NCI-H2227 treated with DMSO at 0.1 percent for 48 hours (cell line): ENCODE measurements at regions not wholly inside any gene's neighbourhood (a gene's known extent, or its start where the extent isn't known, plus 50 kb on each side); places are given as distances from the start of the nearest gene placed in this dataset.
A peak's percentile ranks its signal among the peaks of the same experiment; 100 is the strongest.
"Not testable (repeated sequence)": the region's sequence is repeated elsewhere in the genome, so short reads cannot be mapped to it uniquely, and the experiment has no call there.

Experiments used
- DNase-seq: peaks from one replicate; lab custom pipeline; 2025; lab: John Stamatoyannopoulos, UW

DNA sequence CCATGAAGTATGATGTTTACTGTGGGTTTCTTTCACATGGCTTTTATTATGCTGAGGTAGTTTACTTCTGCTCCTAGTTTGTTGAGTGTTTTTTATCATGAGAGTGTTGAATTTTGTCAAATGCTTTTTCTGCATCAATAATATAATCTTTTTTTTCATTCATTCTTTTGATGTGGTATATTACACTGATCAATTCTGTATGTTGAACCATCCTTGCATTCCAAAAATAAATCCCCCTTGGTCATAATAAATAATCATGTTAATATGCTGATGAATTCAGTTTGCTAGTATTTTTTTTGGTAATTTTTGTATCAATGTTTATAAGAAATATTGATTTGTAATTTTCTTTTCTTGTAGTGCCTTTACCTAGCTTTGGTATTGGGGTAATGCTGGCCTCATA lies 97.9 kb upstream of the ZNF648 start:
- DNase-seq: no peak

DNA sequence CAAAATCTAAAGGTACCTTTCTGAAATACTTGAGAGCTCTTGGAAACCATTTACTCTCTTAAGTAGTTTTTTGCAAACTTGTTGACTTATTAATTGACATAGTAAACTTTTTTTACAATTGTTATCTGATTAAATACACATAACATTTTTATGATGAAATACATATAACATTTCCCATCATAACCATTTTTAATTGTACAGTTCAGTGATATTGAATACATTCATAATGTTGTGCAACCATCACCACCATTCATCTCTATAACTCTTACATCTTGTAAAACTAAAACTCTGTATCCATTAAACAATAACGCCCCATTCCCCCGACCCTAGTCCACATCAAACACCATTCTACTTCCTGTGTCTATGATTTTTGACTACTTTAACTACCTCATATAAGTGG lies 95.7 kb upstream of the ZNF648 start:
- no peak for DNase-seq

DNA sequence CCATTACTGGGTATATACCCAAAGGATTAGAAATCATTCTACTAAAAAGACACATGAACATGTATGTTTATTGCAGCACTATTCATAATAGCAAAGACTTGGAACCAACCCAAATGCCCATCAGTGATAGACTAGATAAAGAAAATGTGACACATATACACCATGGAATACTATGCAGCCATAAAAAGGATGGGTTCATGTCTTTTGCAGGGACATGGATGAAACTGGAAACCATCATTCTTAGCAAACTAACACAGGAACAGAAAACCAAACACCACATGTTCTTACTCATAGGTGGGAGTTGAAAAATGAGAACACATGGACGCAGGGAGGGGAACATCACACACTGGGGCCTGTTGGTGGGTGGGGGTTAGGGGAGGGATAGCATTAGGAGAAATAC lies 92.9 kb upstream of the ZNF648 start:
- not testable (repeated sequence) for DNase-seq

DNA sequence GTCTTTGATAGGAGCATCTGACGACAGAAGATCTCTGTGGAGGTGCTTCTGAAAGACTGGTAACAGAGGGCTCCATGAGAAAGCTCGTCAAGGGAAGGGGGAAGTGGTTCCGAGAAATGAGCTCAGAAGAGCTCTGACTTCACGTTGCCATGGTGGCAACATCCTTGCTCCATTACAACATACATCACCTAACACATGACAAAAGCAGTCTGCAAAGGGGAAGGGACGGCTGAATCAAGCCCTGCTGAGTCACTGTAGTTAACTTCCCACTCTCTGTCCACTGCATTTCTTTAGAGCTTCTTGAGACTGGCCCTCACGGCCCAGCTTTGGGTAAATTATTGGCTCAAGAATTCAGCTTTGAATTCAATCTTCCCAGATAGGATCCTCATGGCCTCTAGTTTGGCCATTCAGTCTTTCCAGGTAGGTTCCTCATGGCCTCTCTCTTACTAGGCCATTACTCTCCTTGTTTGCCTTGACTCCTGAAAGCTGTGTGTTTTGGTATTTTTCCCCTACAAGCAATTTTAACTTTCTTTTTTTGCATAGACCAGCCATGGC lies 88.0 kb upstream of the ZNF648 start:
- DNase-seq: no peak

DNA sequence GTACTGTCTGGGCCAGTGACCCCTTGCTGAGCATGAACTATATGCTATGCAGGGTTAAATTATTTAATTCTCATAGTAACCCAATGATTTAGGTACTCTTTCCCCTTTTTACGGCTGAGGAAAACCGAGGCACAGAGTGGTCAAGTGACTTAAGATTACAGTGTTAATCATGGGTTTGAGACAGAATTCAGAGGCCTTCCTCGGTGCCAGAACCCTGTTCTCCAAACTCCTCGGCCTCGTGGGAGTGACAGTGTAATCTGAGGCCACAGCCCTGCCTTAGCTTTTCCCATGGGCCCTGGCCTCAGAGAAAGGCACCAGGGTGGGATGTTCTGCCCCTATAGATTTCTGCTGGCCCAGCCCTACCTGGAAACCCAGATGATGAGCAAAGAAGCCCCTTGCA lies 86.4 kb upstream of the ZNF648 start:
- DNase-seq: no peak

DNA sequence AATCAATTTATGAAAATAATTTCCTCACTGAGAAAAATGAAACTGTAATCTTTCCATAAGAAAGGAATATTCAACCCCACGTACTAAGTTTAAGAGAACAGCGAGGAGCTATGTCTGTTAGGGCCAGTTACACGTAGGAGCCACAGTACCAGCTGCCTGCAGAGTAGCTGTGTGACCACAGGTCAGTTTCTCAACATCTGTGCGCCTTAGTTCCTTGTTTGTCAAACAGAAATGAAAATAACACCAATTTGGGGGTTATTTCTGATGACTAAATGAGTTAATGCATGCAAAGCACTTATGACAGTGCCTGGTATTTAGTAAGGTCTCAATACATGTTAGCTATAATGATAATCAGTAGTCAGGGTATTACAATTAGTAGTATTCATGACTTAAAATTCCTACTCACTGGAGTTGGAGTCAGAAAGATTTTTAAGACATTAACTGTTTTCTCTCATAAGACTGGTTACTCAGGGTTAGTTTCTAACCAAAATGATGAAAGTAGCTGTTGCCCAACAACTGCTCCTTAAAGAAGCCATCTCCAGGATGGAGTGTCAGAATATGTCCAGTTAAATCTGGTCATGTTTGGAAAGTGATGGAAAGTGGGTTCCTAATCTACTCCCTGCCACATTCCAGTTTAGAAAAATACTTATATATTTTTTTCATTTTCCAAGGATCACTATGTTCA lies 85.8 kb upstream of the ZNF648 start:
- DNase-seq: no peak

DNA sequence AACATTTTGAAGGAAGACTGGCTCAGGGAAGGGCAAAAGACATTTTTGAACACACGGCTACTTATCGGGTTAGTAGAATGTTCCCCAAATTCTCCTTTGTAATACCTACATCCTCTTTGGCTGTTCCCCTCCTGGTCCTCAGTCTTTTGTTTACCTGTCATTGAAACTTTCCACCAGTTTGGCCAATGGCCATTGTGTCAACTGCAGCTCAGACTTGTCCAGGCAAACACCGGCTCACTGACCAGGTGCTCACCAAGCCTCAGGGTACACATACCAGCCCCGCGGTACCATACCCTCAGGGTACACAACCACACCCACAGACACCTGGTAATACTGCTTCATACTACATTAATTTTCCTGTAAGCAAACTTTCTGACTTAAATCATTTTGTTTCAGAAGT lies 84.8 kb upstream of the ZNF648 start:
- no peak for DNase-seq

DNA sequence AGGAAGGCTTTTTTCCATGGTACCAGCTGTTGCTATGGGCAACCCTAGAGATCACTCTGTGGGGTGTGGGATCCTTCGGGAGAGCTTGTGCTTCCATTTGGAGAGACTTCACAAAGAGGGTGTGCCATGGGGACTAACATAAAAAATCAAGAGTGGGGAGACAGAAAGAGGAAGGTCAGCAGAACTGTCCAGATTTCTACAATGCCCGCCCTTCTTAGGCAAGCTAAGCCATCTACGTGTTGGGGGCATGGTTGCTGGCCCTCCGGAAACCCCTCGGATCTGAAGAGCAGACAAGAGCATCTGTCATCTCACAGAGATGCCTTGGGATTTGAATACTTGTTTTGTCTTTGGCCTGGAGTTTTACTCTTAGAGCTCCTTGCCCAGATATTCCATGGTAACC lies 83.9 kb upstream of the ZNF648 start:
- no peak for DNase-seq

DNA sequence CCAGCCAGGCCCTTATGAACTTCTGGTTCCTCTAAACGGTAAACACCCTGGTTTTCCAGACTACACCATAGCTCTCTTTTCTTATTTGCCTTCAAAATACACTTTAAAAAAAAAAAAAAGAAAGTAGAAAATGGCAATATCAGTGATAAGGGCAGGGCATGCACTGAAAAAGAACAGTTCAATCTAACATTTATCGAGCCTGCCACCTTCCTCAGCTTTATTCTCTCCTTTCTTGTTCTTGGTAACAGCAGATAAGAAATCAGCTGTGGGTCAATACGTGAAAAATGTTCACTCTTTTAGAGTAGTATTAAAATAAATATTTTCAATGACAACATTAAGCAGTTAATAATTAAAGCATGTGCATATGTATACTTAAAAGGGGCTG lies 83.1 kb upstream of the ZNF648 start:
- DNase-seq: no peak

DNA sequence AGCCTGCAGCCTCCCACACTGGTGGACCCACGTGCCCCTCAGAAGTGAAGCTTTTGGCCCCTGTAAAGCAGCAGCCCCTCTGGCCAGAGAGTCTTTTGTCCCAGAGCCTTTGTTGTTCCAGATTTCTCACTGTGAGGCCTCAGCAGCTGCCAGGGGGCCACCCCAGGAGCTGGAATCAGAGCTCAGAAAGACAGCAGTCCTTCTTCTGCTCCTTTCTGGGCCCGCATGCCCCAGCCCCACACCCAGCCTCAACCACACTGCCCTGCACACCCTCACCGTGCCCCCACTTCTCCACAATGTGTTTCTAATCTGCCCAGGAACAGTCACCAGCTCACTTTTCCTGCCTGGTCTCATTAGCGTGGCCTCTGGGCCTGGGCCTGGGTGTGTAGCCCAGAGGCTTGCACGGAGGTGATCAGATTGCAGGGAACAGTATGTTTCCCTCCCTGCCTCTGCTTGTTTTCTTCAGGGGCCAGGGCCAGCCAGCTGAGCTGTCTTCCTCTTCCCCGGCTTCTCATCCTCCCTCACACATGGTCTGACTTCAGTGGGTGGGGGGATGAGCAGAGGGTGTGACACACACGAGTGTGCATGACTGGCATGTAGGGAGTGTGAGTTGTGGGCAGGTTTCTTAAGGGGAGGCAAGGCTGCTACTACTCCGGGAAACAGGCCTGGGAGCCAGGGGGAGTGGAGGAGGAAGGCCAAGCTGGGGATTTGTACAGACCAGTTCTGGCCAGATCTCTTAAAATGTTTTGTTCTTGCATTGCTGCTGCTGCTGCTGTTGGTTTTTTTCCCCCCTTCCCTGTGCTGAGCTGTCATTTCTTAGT lies 82.5 kb upstream of the ZNF648 start:
- DNase-seq: no peak

DNA sequence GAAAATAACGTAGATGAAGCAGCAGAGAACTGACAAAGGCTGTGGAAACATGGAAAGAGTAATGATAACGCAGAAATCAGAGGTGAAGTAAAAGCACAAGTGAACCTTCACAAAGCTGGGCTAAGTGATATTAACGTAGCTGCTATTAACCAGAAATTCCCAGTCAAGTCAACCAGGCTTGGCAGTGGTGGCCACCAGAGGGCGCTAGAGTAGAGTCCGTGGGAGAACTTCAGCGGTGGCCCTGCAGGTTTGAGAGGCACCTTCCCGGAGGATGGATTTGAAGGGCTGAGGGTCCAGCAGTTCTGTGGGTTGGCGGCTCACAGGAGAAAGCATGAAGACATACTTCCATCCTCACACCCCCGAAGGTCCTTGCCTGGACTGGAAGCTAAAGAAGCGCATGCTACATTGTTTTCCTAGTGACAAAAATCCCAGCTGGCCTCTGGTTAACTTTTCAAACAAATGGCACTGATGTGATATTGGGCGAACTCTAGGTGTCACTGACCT lies 81.7 kb upstream of the ZNF648 start:
- DNase-seq: peak; percentile 84

DNA sequence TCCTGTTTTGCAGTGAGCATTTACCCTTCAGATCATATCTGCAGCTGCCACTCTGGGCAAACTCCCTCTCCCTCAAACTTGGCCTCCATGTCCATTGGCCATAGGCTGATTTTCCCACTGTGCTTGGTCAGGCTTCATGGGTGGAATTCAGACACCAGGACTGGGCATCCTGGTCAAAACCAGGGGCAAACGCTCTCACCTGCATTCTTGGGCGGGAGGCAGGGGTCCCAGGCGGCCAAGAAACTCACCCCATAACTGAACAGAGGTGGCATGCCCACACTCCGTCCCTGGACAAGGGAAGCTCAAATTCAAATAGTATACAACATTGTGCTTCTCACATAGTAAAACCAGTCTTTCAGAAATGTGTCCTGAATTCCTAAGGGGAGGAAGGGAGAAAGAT lies 81.1 kb upstream of the ZNF648 start:
- DNase-seq: no peak

DNA sequence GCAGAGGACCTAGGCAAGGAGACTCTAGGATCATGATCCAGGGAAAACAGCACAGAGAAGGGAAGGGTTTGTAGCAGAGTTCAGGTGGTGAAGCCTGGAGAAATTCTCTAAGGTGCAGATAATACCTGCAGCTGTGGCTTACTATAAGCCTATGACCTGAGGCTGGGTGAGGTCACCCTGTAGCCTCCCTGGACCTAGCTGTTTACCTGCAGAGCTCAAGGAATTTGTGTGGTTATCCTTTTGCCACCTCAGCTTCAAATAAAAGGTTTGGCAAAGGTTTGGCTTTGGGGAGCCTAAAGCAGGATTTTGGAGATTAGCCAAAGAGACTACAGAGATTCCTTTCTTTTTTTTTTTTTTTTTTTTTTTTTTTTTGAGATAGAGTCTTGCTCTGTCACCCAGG lies 79.5 kb upstream of the ZNF648 start:
- DNase-seq: no peak

DNA sequence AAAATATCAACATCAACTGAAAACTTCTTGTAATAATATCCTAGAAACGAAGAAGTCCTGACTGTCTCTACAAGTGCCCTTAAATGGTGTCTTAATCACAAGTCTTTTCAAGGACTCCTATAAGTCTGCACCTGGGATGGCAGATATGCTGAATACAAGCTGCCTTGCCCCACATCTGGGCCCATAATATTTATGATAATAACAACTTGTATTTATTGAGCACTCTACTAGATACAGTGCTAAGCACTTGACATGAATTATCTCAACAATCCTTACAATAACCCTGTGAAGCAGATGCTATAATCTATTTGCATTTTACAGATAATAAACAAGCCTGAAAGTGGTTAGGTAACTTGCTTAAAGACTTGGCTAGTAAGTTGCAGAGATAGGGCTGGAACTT lies 78.0 kb upstream of the ZNF648 start:
- DNase-seq: no peak

DNA sequence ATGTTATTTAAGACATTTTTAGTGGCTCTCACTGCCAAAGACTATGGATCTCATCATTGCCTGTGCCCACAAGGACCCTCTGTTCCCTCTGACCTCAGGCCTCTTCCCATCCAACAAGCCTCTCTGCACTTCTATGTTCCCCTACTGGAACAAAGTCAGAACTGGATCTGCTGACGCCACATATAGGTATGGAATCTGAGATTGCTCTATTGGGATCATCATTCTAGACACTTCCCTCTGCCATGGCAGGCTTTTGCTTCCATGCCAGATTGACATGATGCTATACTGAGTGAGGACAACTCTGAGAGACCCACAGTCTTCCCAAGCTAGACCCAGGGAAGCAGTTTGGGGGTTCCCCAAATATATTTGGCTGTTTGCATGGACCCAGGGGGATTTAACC lies 76.0 kb upstream of the ZNF648 start:
- no peak for DNase-seq

DNA sequence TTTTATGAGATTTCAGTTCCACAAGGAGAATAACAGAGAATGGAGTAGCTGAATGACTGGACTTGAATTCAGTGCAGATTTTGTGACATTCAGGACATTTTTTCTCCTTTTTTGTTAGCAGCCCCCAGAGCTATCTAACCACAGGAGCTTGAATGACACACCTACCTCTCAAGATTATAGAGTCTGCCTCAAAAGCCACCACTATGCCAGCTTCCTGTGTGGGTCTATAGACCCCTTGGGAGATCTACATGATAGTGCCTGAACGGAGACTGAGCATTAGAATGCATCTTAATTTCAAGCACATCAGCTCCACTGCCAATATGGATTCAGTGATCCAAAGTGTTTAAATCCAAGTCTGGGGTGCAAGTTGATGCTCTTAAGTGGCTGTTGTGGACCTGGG lies 74.4 kb upstream of the ZNF648 start:
- no peak for DNase-seq

DNA sequence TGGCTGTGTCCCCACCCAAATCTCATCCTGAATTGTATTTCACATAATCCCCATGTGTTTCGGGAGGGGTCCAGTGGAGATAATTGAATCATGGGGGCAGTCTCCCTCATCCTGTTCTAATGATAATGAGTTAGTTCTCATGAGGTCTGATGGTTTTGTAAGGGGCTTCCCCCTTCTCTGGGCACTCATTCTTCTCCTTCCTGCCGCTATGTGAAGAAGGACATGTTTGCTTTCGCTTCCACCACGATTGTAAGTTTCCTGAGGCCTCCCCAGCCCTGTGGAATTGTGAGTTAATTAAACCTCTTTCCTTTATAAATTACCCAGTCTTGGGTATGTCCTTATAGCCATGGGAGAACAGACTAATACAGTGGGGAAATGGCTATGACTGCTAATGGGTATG lies 72.7 kb upstream of the ZNF648 start:
- no peak for DNase-seq

DNA sequence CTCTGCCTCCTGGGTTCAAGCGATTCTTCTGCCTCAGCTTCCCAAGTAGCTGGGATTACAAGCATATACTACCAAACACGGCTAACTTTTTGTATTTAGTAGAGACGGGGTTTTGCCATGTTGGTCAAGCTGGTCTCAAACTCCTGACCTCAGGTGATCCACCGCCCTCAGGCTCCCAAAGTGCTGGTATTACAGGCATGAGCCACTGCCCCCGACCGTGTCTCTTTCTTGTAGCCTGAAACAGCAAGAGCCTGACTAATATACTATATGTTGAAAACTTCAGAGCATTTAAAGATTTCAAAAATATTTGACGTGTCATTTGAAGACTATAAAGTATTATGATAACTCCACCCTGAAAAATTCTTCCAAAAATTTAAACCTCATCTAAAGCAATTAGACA lies 71.7 kb upstream of the ZNF648 start:
- no peak for DNase-seq

DNA sequence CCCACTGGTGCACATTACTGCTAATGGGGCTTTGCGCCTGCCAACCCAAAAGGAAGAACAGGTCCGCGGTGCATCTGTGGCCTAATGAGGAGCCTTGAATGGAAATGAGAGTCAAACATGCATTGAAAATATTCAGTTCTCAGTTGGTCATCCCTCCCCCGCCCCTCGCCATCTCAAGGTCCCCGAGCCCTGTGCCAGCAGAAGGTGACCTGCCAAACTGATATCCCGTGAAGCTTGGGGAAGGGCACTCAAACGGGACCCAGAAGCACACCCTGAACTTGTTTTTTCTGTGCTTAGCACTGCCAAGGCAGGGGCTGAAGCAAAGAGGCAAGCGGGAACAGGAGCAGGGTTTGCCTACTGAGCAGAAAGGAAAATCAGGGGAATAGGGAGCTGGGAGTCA lies 67.9 kb upstream of the ZNF648 start:
- no peak for DNase-seq

DNA sequence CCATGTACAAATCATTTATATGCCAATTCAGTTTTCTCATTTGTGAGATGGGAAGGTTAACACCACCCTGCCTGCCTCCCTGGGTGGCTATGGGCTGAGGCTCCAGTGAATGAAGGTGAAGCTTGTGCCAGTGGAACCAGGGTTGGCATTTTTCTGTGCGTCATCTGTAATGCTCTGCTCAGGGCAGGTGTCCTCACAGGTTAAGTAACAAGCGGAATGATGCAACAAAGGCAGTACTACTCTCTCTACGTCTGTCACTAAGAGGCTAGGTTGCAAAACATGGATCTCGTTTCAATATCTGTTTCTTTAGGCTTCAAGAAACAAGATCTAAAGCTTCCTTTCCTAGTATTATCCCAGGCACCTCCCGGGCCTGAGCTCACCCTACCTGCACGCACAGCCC lies 67.0 kb upstream of the ZNF648 start:
- no peak for DNase-seq

DNA sequence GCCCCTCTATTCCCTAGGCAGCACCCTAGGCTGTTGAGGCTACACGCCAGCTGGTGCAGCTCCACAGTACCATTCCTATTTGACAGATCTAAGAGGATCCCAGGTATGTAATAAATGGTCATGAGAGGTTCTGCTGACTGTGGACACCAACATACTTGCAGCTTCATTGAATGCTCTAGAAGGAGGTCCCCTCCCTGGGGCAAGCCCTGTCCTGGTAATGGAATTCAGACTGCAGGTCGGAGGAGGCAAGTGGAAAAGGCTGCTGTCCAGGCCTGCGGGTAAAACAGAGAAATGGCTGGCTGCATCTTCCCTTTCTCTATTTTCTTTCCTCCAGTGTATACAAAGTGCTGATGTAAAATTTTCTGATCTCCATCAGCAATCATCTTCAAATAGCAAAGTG lies 66.1 kb upstream of the ZNF648 start:
- DNase-seq: no peak

DNA sequence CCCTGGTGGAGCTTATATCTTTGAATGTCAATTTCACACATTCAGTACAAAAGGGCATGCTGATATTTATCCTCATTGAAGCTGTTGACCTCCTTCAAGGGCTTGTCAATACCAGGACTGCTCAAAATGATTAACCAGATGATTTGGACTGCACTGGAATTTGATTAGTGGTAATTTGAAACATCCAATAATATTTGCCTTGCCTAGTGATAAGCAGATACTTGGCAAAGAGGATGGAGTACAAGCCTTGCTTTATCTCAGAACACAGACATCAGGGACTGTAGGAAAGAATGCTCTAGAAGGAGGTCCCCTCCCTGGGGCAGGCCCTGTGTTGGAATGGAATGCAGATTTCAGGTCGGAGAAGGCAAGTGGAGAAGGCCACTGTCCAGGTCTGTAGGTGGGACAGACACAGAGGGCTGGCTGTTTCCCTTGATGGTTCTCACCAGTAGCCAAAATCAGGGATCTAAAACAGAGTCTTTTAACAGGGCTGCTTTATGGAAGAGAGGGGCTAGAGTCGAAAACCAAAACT lies 64.8 kb upstream of the ZNF648 start:
- no peak for DNase-seq

DNA sequence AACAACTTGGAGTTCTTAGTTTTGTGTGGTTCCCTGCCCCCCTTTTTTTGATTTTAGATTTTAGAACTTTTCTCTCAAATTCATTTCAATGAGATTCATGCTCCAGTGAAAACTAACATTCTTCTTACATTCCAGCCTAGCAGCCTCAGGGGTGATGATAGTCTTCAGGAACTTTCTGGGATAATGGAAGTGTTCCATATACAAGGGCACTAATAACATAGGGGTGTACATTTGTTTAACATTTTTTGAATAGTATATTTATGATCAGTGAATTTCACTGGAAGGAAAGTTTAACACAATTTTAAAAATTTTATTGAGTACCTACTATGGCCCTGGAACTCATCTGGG lies 61.4 kb upstream of the ZNF648 start:
- DNase-seq: no peak
